Activated B cell treated with CpG ODN at 0.5 μM for 24 hours (primary cell): ENCODE measurements at regions not wholly inside any gene's neighbourhood (a gene's known extent, or its start where the extent isn't known, plus 50 kb on each side); places are given as distances from the start of the nearest gene placed in this dataset.

ENCODE experiments used
- ATAC-seq: fragments of 200-7000 bp; cut with Tn5 transposase; one replicate; pipeline ENCODE4 v1.10.0; 2021; ENCODE audit warnings: low read depth, mild to moderate bottlenecking, moderate library complexity
- CTCF ChIA-PET: fragments of 350-600 bp; sonication (Branson Sonifier 250); formaldehyde crosslinking; loops from one replicate; lab custom pipeline; 2021; ENCODE audit warnings: antibody characterized with exemption; lab: Charles Lee
- POLR2A ChIA-PET: fragments of 350-600 bp; sonication (Branson Sonifier 250); formaldehyde crosslinking; loops from one replicate; lab custom pipeline; 2021; ENCODE audit warnings: antibody characterized with exemption; lab: Charles Lee
- DNase-seq: peaks from one replicate; pipeline ENCODE4 v3.0.0; 2022
- H3K27ac Mint-ChIP-seq: one replicate; pipeline ENCODE4 v1.8.0; 2020; ENCODE audit warnings: mixed read lengths
- H3K27me3 Mint-ChIP-seq: one replicate; pipeline ENCODE4 v1.8.0; 2021; ENCODE audit warnings: mixed read lengths
- H3K36me3 Mint-ChIP-seq: one replicate; pipeline ENCODE4 v1.8.0; 2021; ENCODE audit warnings: low read depth, mixed read lengths
- H3K4me1 Mint-ChIP-seq: one replicate; pipeline ENCODE4 v1.8.0; 2021; ENCODE audit warnings: mixed read lengths
- H3K4me3 Mint-ChIP-seq: one replicate; pipeline ENCODE4 v1.8.0; 2020; ENCODE audit warnings: mild to moderate bottlenecking, mixed read lengths
- H3K9me3 Mint-ChIP-seq: one replicate; pipeline ENCODE4 v1.8.0; 2020; ENCODE audit warnings: mixed read lengths
- CTCF ChIP-seq: fragments of 200-600 bp; IDR thresholded peaks from one replicate; pipeline ENCODE4 v1.8.0; 2022; ENCODE audit warnings: antibody characterized with exemption, mild to moderate bottlenecking
- intact Hi-C: fragments of 100-400 bp; cut with micrococcal nuclease; formaldehyde crosslinking; loops from one replicate; pipeline ENCODE4 v1.15.1; 2024

DNA sequence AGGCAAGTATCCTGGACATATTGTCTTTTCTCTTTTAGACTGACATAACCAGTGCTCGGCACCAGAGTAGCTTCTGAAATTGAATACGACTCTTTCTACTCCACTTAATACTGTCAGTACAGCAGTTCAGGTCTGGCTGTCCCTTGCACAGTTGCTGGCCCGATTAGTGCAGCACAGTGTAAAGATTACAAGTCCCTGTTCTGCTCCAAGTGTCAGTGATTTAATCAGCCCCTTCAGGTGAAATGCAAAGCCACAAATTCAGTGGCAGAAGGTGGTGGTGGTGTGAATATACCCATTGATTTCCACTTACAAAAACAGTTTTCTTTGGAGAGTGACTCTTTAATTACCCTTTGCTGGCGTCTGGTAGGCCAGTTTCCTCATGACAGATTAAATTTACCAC is 545.4 kb downstream of the ADGRL2 start:
- no peak for DNase-seq
- TF ChIP-seq CTCF, result no peak
- no peak for ATAC-seq
- H3K9me3 Mint-ChIP-seq, result peaks cover 6% of the 10 kb centered on the region
- no peaks in the 10 kb centered on the region for H3K27me3 Mint-ChIP-seq
- H3K27ac Mint-ChIP-seq, result no peak overlapping the region
- intact Hi-C loops, result no loop called here
- H3K4me1 Mint-ChIP-seq, result no peaks in the 10 kb centered on the region
- no peak overlapping the region for H3K4me3 Mint-ChIP-seq
- ChIA-PET CTCF (no interaction called here), POLR2A (no interaction called here)
- no peaks in the 10 kb centered on the region for H3K36me3 Mint-ChIP-seq

DNA sequence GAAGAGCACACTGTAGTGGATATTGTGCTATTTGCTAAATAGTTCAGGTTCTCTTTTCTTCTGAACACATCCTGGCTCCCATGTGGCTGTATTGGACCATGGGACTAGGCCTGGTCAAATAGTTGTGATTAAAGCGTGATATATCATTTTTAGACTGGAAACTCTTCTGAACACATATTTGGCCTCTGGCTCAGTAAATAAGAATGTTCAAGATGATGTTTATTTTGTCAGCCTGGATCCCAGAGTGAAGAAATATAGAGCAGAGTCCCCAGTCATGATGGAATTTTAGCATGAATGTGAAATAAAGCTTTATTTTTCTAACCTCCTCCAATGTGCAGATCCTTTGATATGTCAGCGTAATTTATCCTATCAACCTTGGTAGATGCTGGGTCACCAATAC is 542.6 kb downstream of the ADGRL2 start:
- Mint-ChIP-seq H3K4me3 (no peak overlapping the region), H3K27ac (no peak overlapping the region), H3K36me3 (no peaks in the 10 kb centered on the region), H3K9me3 (no peaks in the 10 kb centered on the region), H3K4me1 (no peaks in the 10 kb centered on the region), H3K27me3 (no peaks in the 10 kb centered on the region)
- no peak for ATAC-seq
- DNase-seq, result no peak
- ChIA-PET POLR2A (no interaction called here), CTCF (no interaction called here)
- intact Hi-C loops, result no loop called here
- no peak for TF ChIP-seq CTCF

GRCh38 chr1:82337635-82338034 is 536.9 kb downstream of the ADGRL2 start:
- CTCF ChIA-PET, result no interaction called here
- Mint-ChIP-seq H3K27ac (no peak overlapping the region), H3K36me3 (no peaks in the 10 kb centered on the region), H3K4me3 (no peak overlapping the region), H3K4me1 (no peaks in the 10 kb centered on the region), H3K9me3 (no peaks in the 10 kb centered on the region), H3K27me3 (no peaks in the 10 kb centered on the region)
- ATAC-seq (no peak), DNase-seq (no peak)
- POLR2A ChIA-PET, result no interaction called here
- intact Hi-C loops, result no loop called here
- no peak for TF ChIP-seq CTCF

DNA sequence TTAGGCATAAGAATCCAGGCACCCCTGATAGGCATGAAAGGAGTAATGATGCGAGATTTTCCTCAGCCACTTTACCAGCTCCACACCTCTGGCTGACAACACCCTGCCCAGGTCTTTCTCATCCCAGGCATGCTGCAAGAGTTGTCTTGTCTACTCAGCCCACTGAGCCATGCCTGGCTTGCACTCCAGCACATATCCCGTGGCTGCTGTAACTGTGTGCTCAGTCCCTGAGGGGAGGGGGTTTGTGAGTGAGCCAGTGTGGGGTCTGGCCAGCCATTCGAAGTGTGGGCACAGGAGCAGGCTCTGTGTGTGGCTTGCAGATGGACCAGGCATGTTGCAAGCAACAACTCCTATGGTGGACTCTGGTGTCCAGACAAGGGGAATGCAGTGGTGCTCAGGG is 529.6 kb downstream of the ADGRL2 start:
- no peak for ATAC-seq
- POLR2A ChIA-PET, result no interaction called here
- TF ChIP-seq CTCF, result no peak
- Mint-ChIP-seq H3K27ac (no peak overlapping the region), H3K4me3 (no peak overlapping the region), H3K9me3 (peaks cover 5% of the 10 kb centered on the region), H3K36me3 (no peaks in the 10 kb centered on the region), H3K4me1 (no peaks in the 10 kb centered on the region), H3K27me3 (no peaks in the 10 kb centered on the region)
- intact Hi-C loops, result no loop called here
- no peak for DNase-seq
- CTCF ChIA-PET, result no interaction called here

DNA sequence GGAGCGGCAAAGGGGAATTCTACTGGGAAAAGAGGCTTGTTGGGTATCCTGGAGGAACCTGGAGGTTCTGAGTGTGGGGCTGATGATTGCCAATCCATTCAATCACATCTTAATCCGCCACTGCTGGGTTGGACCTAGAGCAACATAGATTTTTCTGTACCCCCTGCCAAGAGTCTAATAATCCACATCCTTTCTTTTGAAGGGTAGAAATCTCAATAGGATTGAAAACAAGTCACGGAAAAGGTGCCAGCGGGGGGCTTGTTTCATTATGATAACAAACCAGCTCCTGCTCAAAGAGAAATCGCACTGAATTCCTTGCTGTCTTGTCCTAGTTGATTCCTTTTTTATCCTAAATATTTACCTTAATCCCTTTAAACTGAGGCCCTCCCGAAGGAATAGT is 528.5 kb downstream of the ADGRL2 start:
- CTCF ChIA-PET, result no interaction called here
- intact Hi-C loops, result no loop called here
- no peak for TF ChIP-seq CTCF
- no peaks in the 10 kb centered on the region for H3K27me3 Mint-ChIP-seq
- H3K9me3 Mint-ChIP-seq, result peaks cover 5% of the 10 kb centered on the region
- no peak overlapping the region for H3K4me3 Mint-ChIP-seq
- H3K27ac Mint-ChIP-seq, result no peak overlapping the region
- POLR2A ChIA-PET, result no interaction called here
- H3K36me3 Mint-ChIP-seq, result no peaks in the 10 kb centered on the region
- no peaks in the 10 kb centered on the region for H3K4me1 Mint-ChIP-seq
- ATAC-seq (no peak), DNase-seq (no peak)
